Brain microvascular endothelial cell (primary cell): ENCODE measurements at regions not wholly inside any gene's neighbourhood (a gene's known extent, or its start where the extent isn't known, plus 50 kb on each side); places are given as distances from the start of the nearest gene placed in this dataset.

Experiments used
- DNase-seq: peaks from one replicate; pipeline ENCODE4 v3.0.0-alpha.2; 2020
- H3K27ac ChIP-seq: fragments of 250-450 bp; sonication (Bioruptor Pico); 2 replicates; pipeline ENCODE4 v1.5.1; 2020; ENCODE audit warnings: mild to moderate bottlenecking, moderate library complexity
- H3K27me3 ChIP-seq: fragments of 250-450 bp; sonication (Bioruptor Pico); replicated peaks from 2 replicates; pipeline ENCODE4 v1.5.1; 2020; ENCODE audit warnings: mild to moderate bottlenecking
- H3K36me3 ChIP-seq: fragments of 250-450 bp; sonication (Bioruptor Pico); replicated peaks from 2 replicates; pipeline ENCODE4 v1.5.1; 2020; ENCODE audit warnings: mild to moderate bottlenecking
- H3K4me3 ChIP-seq: 2 replicates; pipeline ENCODE4 v1.5.1; 2011; ENCODE audit warnings: low read depth, mild to moderate bottlenecking, control low read depth, low read length, moderate library complexity
- CTCF ChIP-seq: IDR thresholded peaks from 2 replicates; pipeline ENCODE4 v1.5.1; 2011; ENCODE audit warnings: low read depth, mild to moderate bottlenecking, moderate library complexity, low read length, control low read depth, inconsistent platforms; ENCODE audit errors: missing control alignments
- in situ Hi-C: cut with HindIII; loops from 2 replicates; pipeline ENCODE4 v1.10.0; 2017; ENCODE audit warnings: low sequenced_read_pairs, low pct_ligation_motif_present

- in situ Hi-C loops, result no loop called here
- H3K36me3 ChIP-seq, result no peaks in the 10 kb centered on the region
- no peak for TF ChIP-seq CTCF
- no peak overlapping the region for H3K27ac ChIP-seq
- DNase-seq, result no peak
- H3K27me3 ChIP-seq, result no peaks in the 10 kb centered on the region
- no peak overlapping the region for H3K4me3 ChIP-seq
Measured at GRCh38 chr10:130357226-130357625, 221.0 kb downstream of the GLRX3 start.

GRCh38 chr10:130357951-130358350, 221.8 kb downstream of the GLRX3 start:
- in situ Hi-C loops, result no loop called here
- H3K27me3 ChIP-seq, result no peaks in the 10 kb centered on the region
- H3K4me3 ChIP-seq, result no peak overlapping the region
- no peak overlapping the region for H3K27ac ChIP-seq
- no peak for TF ChIP-seq CTCF
- no peak for DNase-seq
- no peaks in the 10 kb centered on the region for H3K36me3 ChIP-seq

DNA sequence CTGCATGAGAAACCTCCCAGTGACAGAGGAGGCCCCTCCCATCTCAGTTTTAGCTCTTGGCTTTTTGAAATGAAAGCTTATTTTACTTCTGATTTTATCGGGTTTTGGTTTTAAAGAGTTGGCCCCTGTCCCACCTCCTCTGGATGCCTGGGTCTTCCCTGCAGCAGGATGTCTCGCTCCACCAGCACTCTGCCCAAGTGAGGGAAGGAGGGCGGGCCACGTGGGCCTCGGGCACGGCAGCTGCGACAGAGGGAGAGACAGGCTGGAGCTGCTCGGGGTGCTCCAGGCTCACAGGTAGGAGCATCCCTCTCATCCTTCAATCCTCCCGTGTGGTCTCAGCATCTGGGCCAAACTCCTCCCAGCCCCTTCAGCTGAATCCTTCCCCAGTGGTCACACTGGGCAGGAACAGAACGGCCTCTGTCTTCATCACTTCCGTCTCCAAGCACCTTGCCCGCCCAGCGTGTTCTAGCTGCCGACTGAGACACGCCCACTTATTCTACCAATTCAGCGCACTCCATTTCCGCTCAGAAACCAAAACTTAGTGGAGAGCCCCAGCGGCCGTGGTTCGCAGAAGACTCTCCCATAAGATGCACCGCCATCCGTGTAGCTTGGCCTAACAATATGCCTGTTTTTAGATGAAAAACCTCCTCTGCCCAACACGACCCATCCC, 222.9 kb downstream of the GLRX3 start:
- H3K4me3 ChIP-seq, result no peak overlapping the region
- DNase-seq, result no peak
- no peak overlapping the region for H3K27ac ChIP-seq
- no peak for TF ChIP-seq CTCF
- H3K36me3 ChIP-seq, result no peaks in the 10 kb centered on the region
- in situ Hi-C loops, result no loop called here
- no peaks in the 10 kb centered on the region for H3K27me3 ChIP-seq

GRCh38 chr10:130359711-130360110, 223.5 kb downstream of the GLRX3 start:
- DNase-seq, result no peak
- Histone ChIP-seq H3K27me3 (no peaks in the 10 kb centered on the region), H3K4me3 (no peak overlapping the region), H3K27ac (no peak overlapping the region), H3K36me3 (no peaks in the 10 kb centered on the region)
- no peak for TF ChIP-seq CTCF
- in situ Hi-C loops, result no loop called here

- in situ Hi-C loops, result no loop called here
- H3K4me3 ChIP-seq, result no peak overlapping the region
- no peak overlapping the region for H3K27ac ChIP-seq
- TF ChIP-seq CTCF, result no peak
- no peak for DNase-seq
- H3K27me3 ChIP-seq, result no peaks in the 10 kb centered on the region
- no peaks in the 10 kb centered on the region for H3K36me3 ChIP-seq
Measured at GRCh38 chr10:130360826-130361311, 224.7 kb downstream of the GLRX3 start.
